ENCODE measurements at regions not wholly inside any gene's neighbourhood (a gene's known extent, or its start where the extent isn't known, plus 50 kb on each side); places are given as distances from the start of the nearest gene placed in this dataset.

DNA sequence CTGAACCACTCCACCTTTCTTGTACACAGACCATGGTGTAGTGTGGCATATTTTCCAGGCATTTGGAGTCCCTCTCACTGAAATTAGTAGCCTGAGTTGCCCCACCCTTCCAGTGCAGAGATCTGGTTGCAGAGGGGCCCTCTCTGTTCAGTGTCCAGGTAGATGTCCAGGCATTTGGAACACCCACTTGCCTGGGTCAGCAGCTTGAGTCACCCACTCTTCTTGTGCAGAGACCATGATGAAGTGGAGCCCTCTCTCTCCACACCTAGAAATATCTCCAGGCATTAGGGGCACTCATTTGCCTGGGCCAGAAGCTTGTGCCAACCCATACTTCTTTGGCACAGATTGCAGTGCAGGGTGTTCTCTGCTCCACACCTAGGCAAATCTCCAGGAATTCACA lies 2733.3 kb downstream of the PCDH7 start (continued):
- TF ChIP-seq, protein P1, sequence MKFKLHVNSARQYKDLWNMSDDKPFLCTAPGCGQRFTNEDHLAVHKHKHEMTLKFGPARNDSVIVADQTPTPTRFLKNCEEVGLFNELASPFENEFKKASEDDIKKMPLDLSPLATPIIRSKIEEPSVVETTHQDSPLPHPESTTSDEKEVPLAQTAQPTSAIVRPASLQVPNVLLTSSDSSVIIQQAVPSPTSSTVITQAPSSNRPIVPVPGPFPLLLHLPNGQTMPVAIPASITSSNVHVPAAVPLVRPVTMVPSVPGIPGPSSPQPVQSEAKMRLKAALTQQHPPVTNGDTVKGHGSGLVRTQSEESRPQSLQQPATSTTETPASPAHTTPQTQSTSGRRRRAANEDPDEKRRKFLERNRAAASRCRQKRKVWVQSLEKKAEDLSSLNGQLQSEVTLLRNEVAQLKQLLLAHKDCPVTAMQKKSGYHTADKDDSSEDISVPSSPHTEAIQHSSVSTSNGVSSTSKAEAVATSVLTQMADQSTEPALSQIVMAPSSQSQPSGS (IDR thresholded peaks at IDR 0.05; ENCODE audit: low read length), result no peak
- no peak for TF ChIP-seq SRF (IDR thresholded peaks at IDR 0.05; ENCODE audit: low read depth, low read length)
- TF ChIP-seq, protein P2, sequence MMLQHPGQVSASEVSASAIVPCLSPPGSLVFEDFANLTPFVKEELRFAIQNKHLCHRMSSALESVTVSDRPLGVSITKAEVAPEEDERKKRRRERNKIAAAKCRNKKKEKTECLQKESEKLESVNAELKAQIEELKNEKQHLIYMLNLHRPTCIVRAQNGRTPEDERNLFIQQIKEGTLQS (IDR thresholded peaks at IDR 0.05; ENCODE audit: insufficient read depth, low read depth, low read length), result no peak
- TF ChIP-seq NRF1 (IDR thresholded peaks at IDR 0.05; ENCODE audit: low read depth, low read length), result no peak
